H54 (cell line): ENCODE measurements at regions not wholly inside any gene's neighbourhood (a gene's known extent, or its start where the extent isn't known, plus 50 kb on each side); places are given as distances from the start of the nearest gene placed in this dataset.

Experiments
- DNase-seq: peaks from one replicate; pipeline ENCODE4 v3.0.0; 2011; ENCODE audit warnings: low spot score, mixed read lengths; ENCODE audit not compliant: insufficient read length
- FAIRE-seq: peaks from 3 replicates; lab custom pipeline; 2011; peaks lifted over from hg19 to GRCh38; lab: Jason Lieb, UNC
- POLR2A ChIP-seq: IDR thresholded peaks from 2 replicates; pipeline ENCODE4 v1.6.1; 2011; ENCODE audit warnings: low read depth, mild to moderate bottlenecking, low read length

GRCh38 chr5:61801174-61801573 is 469.1 kb downstream of the ZSWIM6 start:
- FAIRE-seq = no peak

GRCh38 chr5:61802456-61802855 is 470.4 kb downstream of the ZSWIM6 start:
- TF ChIP-seq POLR2A = no peak
- DNase-seq (no peak), FAIRE-seq (no peak)

More at GRCh38 chr5:61801174-61801573, 469.1 kb downstream of the ZSWIM6 start:
- no peak for DNase-seq
- no peak for TF ChIP-seq POLR2A

GRCh38 chr5:61805101-61805500 is 473.0 kb downstream of the ZSWIM6 start:
- TF ChIP-seq POLR2A = no peak
- peak; percentile 7 for DNase-seq
- no peak for FAIRE-seq

- no peak for TF ChIP-seq POLR2A
- FAIRE-seq (no peak), DNase-seq (no peak)
Observed at GRCh38 chr5:61806491-61807020, 474.5 kb downstream of the ZSWIM6 start.

GRCh38 chr5:61808091-61808490 is 476.0 kb downstream of the ZSWIM6 start:
- TF ChIP-seq POLR2A = no peak
- DNase-seq (no peak), FAIRE-seq (no peak)

DNA sequence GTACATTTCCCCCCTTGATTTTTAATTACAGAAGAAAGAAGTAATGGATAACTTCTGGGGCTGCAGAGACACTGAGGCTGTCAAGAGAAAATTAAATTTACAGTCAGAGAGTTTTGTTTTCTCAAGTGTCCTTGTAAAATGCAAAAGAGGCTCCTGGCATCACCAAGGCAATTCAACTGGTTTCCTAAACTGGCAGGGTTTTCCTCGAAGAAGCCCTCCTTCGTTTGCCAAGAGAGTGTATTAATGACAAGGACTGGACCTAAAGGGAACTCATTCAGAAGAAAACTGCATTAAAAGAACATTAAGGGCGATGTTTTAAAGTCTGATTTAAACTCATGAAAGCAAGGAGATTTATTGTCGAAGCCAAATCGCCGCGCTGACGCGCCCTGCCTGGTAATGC is 476.9 kb downstream of the ZSWIM6 start:
- no peak for TF ChIP-seq POLR2A
- DNase-seq (no peak), FAIRE-seq (no peak)

DNA sequence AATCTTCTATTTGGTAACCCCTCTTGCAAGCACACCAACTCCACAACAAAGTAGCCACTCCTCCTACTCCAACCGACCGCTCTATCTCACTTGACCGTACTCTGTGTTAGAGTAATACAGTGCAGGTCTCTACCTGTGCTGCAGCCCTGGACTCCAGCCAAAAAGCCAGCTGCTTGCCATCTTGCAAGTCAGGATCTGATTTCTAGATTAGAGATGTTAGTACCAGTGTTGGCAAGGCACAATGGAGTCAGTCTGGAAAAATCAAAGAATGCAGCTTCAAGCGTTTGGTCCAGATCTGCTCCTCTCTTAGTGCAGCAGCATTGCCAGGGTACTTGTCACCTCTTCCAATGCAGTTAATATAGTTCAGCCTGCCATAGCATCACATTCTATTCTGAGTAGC is 477.6 kb downstream of the ZSWIM6 start:
- TF ChIP-seq POLR2A = no peak
- no peak for FAIRE-seq
- no peak for DNase-seq

DNA sequence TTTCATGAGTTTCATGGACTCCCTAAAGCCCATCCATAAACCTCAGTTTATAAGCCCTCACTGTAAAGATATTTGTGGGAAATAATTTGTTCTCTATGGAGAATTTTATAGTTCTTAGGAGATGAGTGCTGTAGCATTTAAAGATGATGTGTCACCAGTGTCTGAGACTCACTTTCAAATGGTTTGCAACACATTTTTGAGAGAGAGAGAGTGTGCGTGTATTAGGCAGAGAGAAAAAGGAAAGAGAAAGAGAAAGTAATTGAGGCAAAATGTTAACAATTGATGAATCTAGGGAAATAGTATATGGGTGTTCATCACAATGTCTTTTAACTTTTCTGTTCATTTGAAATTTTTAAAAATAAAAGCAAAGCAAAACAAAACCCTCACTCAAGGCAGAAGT is 479.0 kb downstream of the ZSWIM6 start:
- TF ChIP-seq POLR2A = no peak
- FAIRE-seq (no peak), DNase-seq (no peak)

DNA sequence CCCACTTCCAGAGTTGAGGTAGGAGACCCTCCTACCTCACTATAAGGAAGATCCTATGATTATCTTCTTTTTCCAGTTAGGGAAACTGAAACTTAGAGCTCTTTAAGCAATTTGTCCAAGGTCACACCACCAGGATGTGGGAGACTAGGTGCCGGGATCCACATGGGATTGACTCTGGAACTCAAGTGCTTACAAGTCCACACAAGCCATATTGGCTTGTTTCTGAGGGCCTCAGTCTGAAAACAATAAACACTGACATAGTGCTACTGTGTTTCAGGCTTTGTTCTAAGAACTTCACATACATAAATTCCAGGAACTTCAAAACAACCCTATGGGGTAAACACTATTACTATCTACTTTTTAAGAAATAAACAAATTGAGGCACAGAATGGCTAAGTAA is 481.3 kb downstream of the ZSWIM6 start:
- TF ChIP-seq POLR2A = no peak
- DNase-seq = no peak
- FAIRE-seq = no peak

DNA sequence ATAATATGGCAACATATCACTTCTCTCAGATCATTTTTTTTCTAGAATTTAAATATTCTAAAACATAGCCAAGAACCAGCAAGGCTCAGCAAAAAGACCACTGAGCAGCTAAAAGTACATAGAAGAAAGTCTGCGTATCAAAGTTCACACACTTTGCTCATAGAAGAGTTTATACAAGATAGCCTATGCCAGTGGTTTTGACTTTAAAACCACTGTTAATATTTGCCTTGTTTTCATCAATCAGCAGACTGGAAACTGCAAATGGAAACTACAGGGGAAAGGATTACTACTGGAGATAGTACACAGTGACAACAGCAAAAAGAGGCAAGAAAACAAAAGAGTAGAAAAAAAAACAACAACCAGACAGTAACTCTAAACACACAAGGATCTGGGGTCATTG is 483.3 kb downstream of the ZSWIM6 start:
- FAIRE-seq = no peak
- DNase-seq = no peak
- no peak for TF ChIP-seq POLR2A

GRCh38 chr5:61816146-61816545 is 484.1 kb downstream of the ZSWIM6 start:
- no peak for TF ChIP-seq POLR2A
- DNase-seq = no peak
- FAIRE-seq = no peak

GRCh38 chr5:61816585-61817450 is 484.8 kb downstream of the ZSWIM6 start:
- TF ChIP-seq POLR2A = no peak
- FAIRE-seq = no peak
- no peak for DNase-seq

DNA sequence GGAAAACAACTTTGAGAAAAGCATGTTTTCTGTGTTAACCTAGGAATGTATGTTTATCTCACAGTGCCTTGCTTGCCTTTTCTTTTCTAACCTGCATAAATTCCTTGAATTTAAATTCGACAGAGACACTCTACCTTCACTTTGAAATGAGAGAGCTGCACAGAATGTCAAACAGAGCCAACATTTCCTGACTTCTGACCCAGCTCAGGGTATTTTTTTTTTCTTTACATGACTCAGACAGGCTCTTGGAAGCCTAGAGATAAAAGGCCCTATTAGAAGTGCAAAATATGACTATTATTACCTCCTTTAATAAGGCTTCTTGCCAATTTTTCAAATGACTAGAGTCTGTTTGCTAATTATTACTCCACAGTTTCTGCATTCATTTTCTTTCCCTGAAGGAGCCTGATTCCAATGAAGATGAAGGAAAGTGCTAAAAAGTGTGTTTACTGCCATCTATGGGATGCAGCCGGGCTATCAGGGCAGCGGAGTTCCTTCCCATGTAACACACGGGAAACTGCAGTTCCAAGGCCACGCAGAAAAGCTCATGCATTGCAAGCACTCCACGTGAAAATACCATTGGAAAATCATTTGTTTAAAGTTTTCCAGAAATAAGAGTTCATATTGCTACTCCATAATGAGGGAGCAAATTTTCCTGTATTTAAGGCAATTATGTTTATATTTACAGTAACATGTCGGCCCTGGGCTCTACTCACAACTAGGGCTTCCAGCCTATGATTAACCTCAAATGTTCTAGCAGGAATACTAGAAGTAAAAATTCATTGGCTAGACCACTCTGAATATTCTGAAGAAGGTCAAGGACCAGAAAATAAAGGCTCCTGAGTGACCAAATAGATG is 485.6 kb downstream of the ZSWIM6 start:
- DNase-seq = peak; percentile 12
- no peak for FAIRE-seq
- no peak for TF ChIP-seq POLR2A

GRCh38 chr5:61820836-61821235 is 485.2 kb upstream of the KIF2A start:
- DNase-seq = no peak
- FAIRE-seq = no peak
- TF ChIP-seq POLR2A = no peak

- FAIRE-seq = no peak
- DNase-seq = no peak
- TF ChIP-seq POLR2A = no peak
Observed at GRCh38 chr5:61821561-61821960, 484.4 kb upstream of the KIF2A start.
